HCT116 (cell line): ENCODE measurements at regions not wholly inside any gene's neighbourhood (a gene's known extent, or its start where the extent isn't known, plus 50 kb on each side); places are given as distances from the start of the nearest gene placed in this dataset.

Experiments used
- ATAC-seq: fragments of 200-7000 bp; cut with Tn5 transposase; 2 replicates; pipeline ENCODE4 v1.9.1; 2020; ENCODE audit warnings: mild to moderate bottlenecking, moderate library complexity
- BruUV-seq: library from RNA; stranded (reverse); fragments of 400-500 nt; replicated peaks from 2 replicates; lab custom pipeline; 2021; lab: Mats Ljungman, UMichigan
- CTCF ChIA-PET: fragments of 300-600 bp; sonication (Branson Sonifier 250); formaldehyde crosslinking; loops from one replicate; lab custom pipeline; 2021; ENCODE audit warnings: antibody characterized with exemption; lab: Charles Lee
- POLR2A ChIA-PET: fragments of 300-600, 350-600 bp; sonication (Branson Sonifier 250); formaldehyde crosslinking; loops from one replicate; lab custom pipeline; 2021; ENCODE audit warnings: antibody characterized with exemption; lab: Charles Lee
- RAD21 ChIA-PET, 2 experiments: fragments of 300-600 bp; sonication (Branson Sonifier 250); formaldehyde crosslinking; loops; one replicate each; lab custom pipeline; 2023; ENCODE audit warnings: low total read pairs in 2 of 2; ENCODE audit not compliant: uncharacterized antibody in 2 of 2, unreplicated experiment in 2 of 2, low non-redundant PET in 1 of 2; lab: Charles Lee
- DNase-seq: peaks from one replicate; pipeline ENCODE4 v3.0.0-alpha.2; 2010; ENCODE audit warnings: low read depth, low spot score
- H2AFZ ChIP-seq: fragments of 200-600 bp; shearing (Covaris generic), sonication (generic); 2 replicates; pipeline ENCODE4 v1.6.1; 2017; ENCODE audit warnings: low read depth, mixed run types, mixed read lengths, antibody characterized with exemption, low read length; ENCODE audit not compliant: poor library complexity, severe bottlenecking
- H3K27ac ChIP-seq: 2 replicates; pipeline ENCODE4 v1.5.1; 2012; ENCODE audit warnings: low read depth, low read length
- H3K27me3 ChIP-seq: fragments of 200-600 bp; sonication (generic); 2 replicates; pipeline ENCODE4 v1.6.1; 2016; ENCODE audit warnings: mixed run types, low read length, mixed read lengths; ENCODE audit not compliant: insufficient read depth
- H3K36me3 ChIP-seq, 2 experiments: fragments of 200-500 bp in 1 of 2; fragments of 200-600 bp in 1 of 2; sonication (Bioruptor generic) in 1 of 2; sonication (generic) in 1 of 2; 2 replicates each; pipeline versions ENCODE4 v1.5.1 to v1.6.1; 2014 to 2016; ENCODE audit warnings: low read length in 2 of 2, inconsistent platforms in 1 of 2, mixed read lengths in 1 of 2, mixed run types in 1 of 2; ENCODE audit not compliant: insufficient read depth in 2 of 2, control insufficient read depth in 1 of 2
- H3K4me1 ChIP-seq, 2 experiments: fragments of 200-600 bp in 1 of 2; sonication (generic) in 1 of 2; 2 replicates each; pipeline versions ENCODE4 v1.5.1 to v1.6.1; 2012 to 2017; ENCODE audit warnings: low read length in 2 of 2, inconsistent platforms in 1 of 2, mild to moderate bottlenecking in 1 of 2, mixed read lengths in 1 of 2, mixed run types in 1 of 2, moderate library complexity in 1 of 2; ENCODE audit not compliant: insufficient read depth in 2 of 2, control insufficient read depth in 1 of 2
- H3K4me2 ChIP-seq: fragments of 200-600 bp; sonication (generic); 2 replicates; pipeline ENCODE4 v1.6.1; 2017; ENCODE audit warnings: mixed run types, low read length, mixed read lengths
- H3K4me3 ChIP-seq, 2 experiments: fragments of 200-600 bp in 1 of 2; sonication (generic) in 1 of 2; replicated peaks in 1 of 2; 2 replicates each; pipeline ENCODE4 v1.5.1; 2011 to 2016; ENCODE audit warnings: low read length in 2 of 2, control low read depth in 1 of 2, low read depth in 1 of 2, mild to moderate bottlenecking in 1 of 2, mixed read lengths in 1 of 2, mixed run types in 1 of 2
- H3K79me2 ChIP-seq: fragments of 200-600 bp; sonication (generic); 2 replicates; pipeline ENCODE4 v1.6.1; 2017; ENCODE audit warnings: mild to moderate bottlenecking, mixed run types, low read length, moderate library complexity, mixed read lengths; ENCODE audit not compliant: insufficient read depth
- H3K9ac ChIP-seq: fragments of 200-600 bp; sonication (generic); 2 replicates; pipeline ENCODE4 v1.6.1; 2016; ENCODE audit warnings: low read length, mixed read lengths
- H3K9me2 ChIP-seq: fragments of 200-600 bp; sonication (generic), shearing (Covaris generic); 2 replicates; pipeline ENCODE4 v1.6.1; 2017; ENCODE audit warnings: mixed run types, mild to moderate bottlenecking, moderate library complexity; ENCODE audit not compliant: insufficient read depth
- H3K9me3 ChIP-seq, 2 experiments: fragments of 200-500 bp in 1 of 2; fragments of 200-600 bp in 1 of 2; sonication (Bioruptor generic) in 1 of 2; sonication (generic) in 1 of 2; 2 replicates each; pipeline ENCODE4 v1.6.1; 2014 to 2017; ENCODE audit warnings: low read length in 2 of 2, mixed read lengths in 2 of 2, inconsistent platforms in 1 of 2, low read depth in 1 of 2, mild to moderate bottlenecking in 1 of 2, mixed run types in 1 of 2, moderate library complexity in 1 of 2; ENCODE audit not compliant: control insufficient read depth in 1 of 2, insufficient read depth in 1 of 2
- H4K20me1 ChIP-seq: fragments of 200-600 bp; sonication (generic), shearing (Covaris generic); 2 replicates; pipeline ENCODE4 v1.6.1; 2017; ENCODE audit warnings: mixed run types, mild to moderate bottlenecking, moderate library complexity; ENCODE audit not compliant: insufficient read depth
- ATF3 ChIP-seq: IDR thresholded peaks from 2 replicates; pipeline ENCODE4 v1.6.1; 2012
- CBX3 ChIP-seq: IDR thresholded peaks from 2 replicates; pipeline ENCODE4 v1.6.1; 2012; ENCODE audit warnings: low read depth
- CEBPB ChIP-seq: IDR thresholded peaks from 2 replicates; pipeline ENCODE4 v1.6.1; 2012; ENCODE audit warnings: low read depth
- ELF1 ChIP-seq: IDR thresholded peaks from 2 replicates; pipeline ENCODE4 v1.6.1; 2012; ENCODE audit warnings: low read depth, borderline replicate concordance
- EZH2 ChIP-seq: fragments of 200-600 bp; sonication (generic); IDR thresholded peaks from 2 replicates; pipeline ENCODE4 v1.6.1; 2017; ENCODE audit warnings: antibody characterized with exemption, mixed run types
- EZH2phosphoT487 ChIP-seq: fragments of 200-600 bp; IDR thresholded peaks from 2 replicates; pipeline ENCODE4 v1.6.1; 2018; ENCODE audit warnings: antibody characterized with exemption, borderline replicate concordance
- JUND ChIP-seq: IDR thresholded peaks from 2 replicates; pipeline ENCODE4 v1.6.1; 2012
- POLR2AphosphoS5 ChIP-seq: IDR thresholded peaks from 2 replicates; pipeline ENCODE4 v1.6.1; 2011; ENCODE audit warnings: mild to moderate bottlenecking, low read depth, low read length, moderate library complexity
- RAD21 ChIP-seq: IDR thresholded peaks from 2 replicates; pipeline ENCODE4 v1.6.1; 2012; ENCODE audit warnings: low read depth, mild to moderate bottlenecking
- SIN3A ChIP-seq: IDR thresholded peaks from 2 replicates; pipeline ENCODE4 v1.6.1; 2012; ENCODE audit warnings: low read depth
- SRF ChIP-seq: IDR thresholded peaks from 2 replicates; pipeline ENCODE4 v1.6.1; 2012; ENCODE audit warnings: low read depth
- TCF7L2 ChIP-seq: IDR thresholded peaks from 2 replicates; pipeline ENCODE4 v1.7.0; 2011; ENCODE audit warnings: borderline replicate concordance, inconsistent platforms; ENCODE audit not compliant: insufficient read depth, insufficient read length; ENCODE audit errors: extremely low read depth
- ZBTB33 ChIP-seq: IDR thresholded peaks from 2 replicates; pipeline ENCODE4 v1.6.1; 2011; ENCODE audit warnings: mild to moderate bottlenecking, low read length, moderate library complexity; ENCODE audit not compliant: insufficient replicate concordance; ENCODE audit errors: extremely low read depth
- ZFX ChIP-seq: fragments of 450-650 bp; IDR thresholded peaks from 2 replicates; pipeline ENCODE4 v1.6.1; 2017
- ZNF274 ChIP-seq: fragments of 200-500 bp; sonication (Bioruptor generic); IDR thresholded peaks from 2 replicates; pipeline ENCODE4 v1.6.1; 2014; ENCODE audit warnings: mild to moderate bottlenecking, low read depth, low read length, inconsistent platforms
- intact Hi-C: fragments of 100-400 bp; cut with micrococcal nuclease; formaldehyde crosslinking; loops from 2 replicates; pipeline ENCODE4 v1.10.0; 2022

- Histone ChIP-seq H3K9ac (no peak overlapping the region), H3K4me3 (no peak overlapping the region), H3K4me1 (no peaks in the 10 kb centered on the region), H3K27ac (no peak overlapping the region), H2AFZ (no peak overlapping the region), H4K20me1 (no peaks in the 10 kb centered on the region), H3K36me3 (no peaks in the 10 kb centered on the region), H3K9me2 (no peaks in the 10 kb centered on the region), H3K4me2 (no peak overlapping the region), H3K9me3 (peaks cover 7 to 13% of the 10 kb centered on the region in 2 experiments; a peak in 3 of 4 replicates), H3K79me2 (no peaks in the 10 kb centered on the region), H3K27me3 (no peaks in the 10 kb centered on the region)
- DNase-seq: no peak
- TF ChIP-seq JUND (no peak), ATF3 (no peak), CEBPB (no peak), EZH2phosphoT487 (no peak), ZNF274 (no peak), RAD21 (no peak), TCF7L2 (no peak), ELF1 (no peak), SIN3A (no peak), ZFX (no peak), ZBTB33 (no peak), SRF (no peak), EZH2 (no peak), CBX3 (no peak), POLR2AphosphoS5 (no peak)
- intact Hi-C loops: no loop called here
- no peak for ATAC-seq
- POLR2A ChIA-PET: no interaction called here
- RAD21 ChIA-PET: no interaction called here
- CTCF ChIA-PET: no interaction called here
- BruUV-seq: no TSS peak
Observed at GRCh38 chr12:31850268-31850667, 108.9 kb upstream of the RESF1 start.
